HCT116 (cell line): ENCODE measurements at regions not wholly inside any gene's neighbourhood (a gene's known extent, or its start where the extent isn't known, plus 50 kb on each side); places are given as distances from the start of the nearest gene placed in this dataset.

Source experiments
- CTCF ChIP-seq, 3 experiments: fragments of 200-600 bp in 1 of 3; sonication (generic) in 1 of 3; IDR thresholded peaks in 2 of 3; conservative IDR thresholded peaks in 1 of 3; 2 replicates each; pipeline ENCODE4 v1.5.1; 2012 to 2017; ENCODE audit warnings: low read depth in 2 of 3, low read length in 2 of 3, antibody characterized with exemption in 1 of 3, borderline replicate concordance in 1 of 3, control low read depth in 1 of 3, mild to moderate bottlenecking in 1 of 3, mixed read lengths in 1 of 3, mixed run types in 1 of 3, moderate library complexity in 1 of 3; ENCODE audit not compliant: insufficient read depth in 1 of 3
- POLR2A ChIP-seq: IDR thresholded peaks from 2 replicates; pipeline ENCODE4 v1.7.0; 2011; ENCODE audit warnings: borderline replicate concordance; ENCODE audit not compliant: insufficient read depth, insufficient read length; ENCODE audit errors: extremely low read depth
- YY1 ChIP-seq: IDR thresholded peaks from 2 replicates; pipeline ENCODE4 v1.6.1; 2011; ENCODE audit warnings: low read length, low read depth, moderate library complexity, mild to moderate bottlenecking; ENCODE audit not compliant: insufficient replicate concordance; ENCODE audit errors: extremely low read depth
- ZBTB33 ChIP-seq: IDR thresholded peaks from 2 replicates; pipeline ENCODE4 v1.6.1; 2011; ENCODE audit warnings: mild to moderate bottlenecking, low read length, moderate library complexity; ENCODE audit not compliant: insufficient replicate concordance; ENCODE audit errors: extremely low read depth
- ZNF274 ChIP-seq: fragments of 200-500 bp; sonication (Bioruptor generic); IDR thresholded peaks from 2 replicates; pipeline ENCODE4 v1.6.1; 2014; ENCODE audit warnings: mild to moderate bottlenecking, low read depth, low read length, inconsistent platforms

DNA sequence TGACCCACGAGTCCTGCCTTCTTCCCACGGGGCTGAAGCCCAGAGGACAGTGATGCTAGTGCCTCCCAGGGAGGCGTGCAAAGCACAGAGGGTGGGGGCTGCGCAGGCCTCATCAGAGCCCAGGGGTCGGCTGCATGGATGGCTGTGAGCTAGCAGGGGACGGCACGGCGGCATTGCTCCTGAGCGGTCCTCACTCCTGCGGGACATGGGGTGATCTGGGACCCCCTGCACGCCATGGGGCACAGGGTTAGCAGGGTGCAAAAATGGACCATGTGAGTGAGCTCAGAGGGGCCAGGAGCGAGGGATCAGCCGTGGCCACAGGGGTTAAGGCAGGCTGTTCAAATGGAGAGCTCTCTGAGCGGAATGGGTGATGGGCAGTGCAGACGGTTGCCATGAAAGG lies 138.3 kb downstream of the SNX19 start:
- TF ChIP-seq ZNF274 (no peak), ZBTB33 (no peak), POLR2A (no peak), CTCF (IDR thresholded peaks at IDR 0.05 in 2 of 3, conservative IDR thresholded peaks at IDR 0.05 in 1 of 3; ENCODE audit: borderline replicate concordance in 1 of 3, insufficient read depth in 1 of 3, low read depth in 2 of 3, low read length in 2 of 3) (no peak), YY1 (no peak)
